OCI-LY1 (cell line): ENCODE measurements at regions not wholly inside any gene's neighbourhood (a gene's known extent, or its start where the extent isn't known, plus 50 kb on each side); places are given as distances from the start of the nearest gene placed in this dataset.

ENCODE experiments used
- H2AFZ ChIP-seq: fragments of 200-600 bp; sonication (generic), shearing (Covaris generic); 2 replicates; pipeline ENCODE4 v1.6.0; 2014; ENCODE audit warnings: antibody characterized with exemption, mild to moderate bottlenecking, low read length
- H3F3A ChIP-seq: fragments of 200-600 bp; sonication (generic), shearing (Covaris generic); 2 replicates; pipeline ENCODE4 v1.6.0; 2014; ENCODE audit warnings: mild to moderate bottlenecking, antibody characterized with exemption, low read length, moderate library complexity; ENCODE audit not compliant: insufficient read depth
- H3K27ac ChIP-seq: fragments of 200-600 bp; sonication (generic); 2 replicates; pipeline ENCODE4 v1.5.1; 2014; ENCODE audit warnings: low read length, mixed run types, mild to moderate bottlenecking, low read depth; ENCODE audit not compliant: poor library complexity, severe bottlenecking
- H3K27me3 ChIP-seq: fragments of 200-600 bp; sonication (generic); 2 replicates; pipeline ENCODE4 v1.6.0; 2014; ENCODE audit warnings: antibody characterized with exemption, mild to moderate bottlenecking, low read length, moderate library complexity; ENCODE audit not compliant: insufficient read depth
- H3K36me3 ChIP-seq: fragments of 200-600 bp; sonication (generic); 2 replicates; pipeline ENCODE4 v1.6.1; 2014; ENCODE audit warnings: mild to moderate bottlenecking, antibody characterized with exemption, low read length, moderate library complexity, mixed read lengths; ENCODE audit not compliant: insufficient read depth
- H3K4me1 ChIP-seq: fragments of 200-600 bp; sonication (generic); 2 replicates; pipeline ENCODE4 v1.5.1; 2014; ENCODE audit warnings: mild to moderate bottlenecking, low read length, moderate library complexity; ENCODE audit not compliant: insufficient read depth, severe bottlenecking
- H3K4me2 ChIP-seq: fragments of 200-600 bp; sonication (generic), shearing (Covaris generic); 2 replicates; pipeline ENCODE4 v1.6.1; 2014; ENCODE audit warnings: low read length
- H3K4me3 ChIP-seq: fragments of 200-600 bp; sonication (generic); 2 replicates; pipeline ENCODE4 v1.5.1; 2014; ENCODE audit warnings: low read length, low read depth, mild to moderate bottlenecking, mixed read lengths; ENCODE audit not compliant: poor library complexity, severe bottlenecking
- H3K79me2 ChIP-seq: fragments of 200-600 bp; shearing (Covaris generic); 2 replicates; pipeline ENCODE4 v1.6.1; 2016; ENCODE audit warnings: mixed run types, low read length, mixed read lengths; ENCODE audit not compliant: insufficient read depth
- H3K9ac ChIP-seq: fragments of 200-600 bp; sonication (generic), shearing (Covaris generic); 2 replicates; pipeline ENCODE4 v1.6.1; 2014; ENCODE audit warnings: mild to moderate bottlenecking, low read length, mixed read lengths
- H3K9me2 ChIP-seq: fragments of 200-600 bp; sonication (generic), shearing (Covaris generic); 2 replicates; pipeline ENCODE4 v1.6.1; 2014; ENCODE audit warnings: low read depth, mild to moderate bottlenecking, low read length, mixed read lengths
- H3K9me3 ChIP-seq: fragments of 200-600 bp; shearing (Covaris generic); 2 replicates; pipeline ENCODE4 v1.6.1; 2014; ENCODE audit warnings: low read length, mixed read lengths
- H4K20me1 ChIP-seq: fragments of 200-600 bp; sonication (generic), shearing (Covaris generic); 2 replicates; pipeline ENCODE4 v1.6.0; 2016; ENCODE audit warnings: mild to moderate bottlenecking, low read length; ENCODE audit not compliant: insufficient read depth
- CTCF ChIP-seq: fragments of 200-600 bp; sonication (generic), shearing (Covaris generic); IDR thresholded peaks from 2 replicates; pipeline ENCODE4 v1.5.1; 2017; ENCODE audit warnings: mild to moderate bottlenecking, antibody characterized with exemption, low read length, moderate library complexity, mixed read lengths
- EZH2 ChIP-seq: fragments of 200-600 bp; sonication (generic), shearing (Covaris generic); IDR thresholded peaks from 2 replicates; pipeline ENCODE4 v1.8.0; 2017; ENCODE audit warnings: borderline replicate concordance, mixed run types, mild to moderate bottlenecking, antibody characterized with exemption, low read length, moderate library complexity, mixed read lengths

GRCh38 chr4:66016240-66016639 is 346.0 kb upstream of the EPHA5 start:
- H3K27ac ChIP-seq, result no peak overlapping the region
- H3K4me3 ChIP-seq, result no peak overlapping the region
- no peaks in the 10 kb centered on the region for H3K27me3 ChIP-seq
- H3K4me2 ChIP-seq, result no peak overlapping the region
- H3K9me3 ChIP-seq, result no peaks in the 10 kb centered on the region
- no peak overlapping the region for H3K9ac ChIP-seq
- H3K9me2 ChIP-seq, result no peaks in the 10 kb centered on the region
- H2AFZ ChIP-seq, result no peak overlapping the region
- TF ChIP-seq CTCF, result no peak
- TF ChIP-seq EZH2, result no peak
- no peaks in the 10 kb centered on the region for H3K36me3 ChIP-seq
- H3F3A ChIP-seq, result no peaks in the 10 kb centered on the region
- no peaks in the 10 kb centered on the region for H3K79me2 ChIP-seq
- H4K20me1 ChIP-seq, result no peaks in the 10 kb centered on the region
- H3K4me1 ChIP-seq, result no peaks in the 10 kb centered on the region

GRCh38 chr4:66014146-66014765 is 344.0 kb upstream of the EPHA5 start:
- Histone ChIP-seq H3K4me2 (no peak overlapping the region), H3F3A (no peaks in the 10 kb centered on the region), H3K4me3 (no peak overlapping the region), H3K4me1 (no peaks in the 10 kb centered on the region), H2AFZ (no peak overlapping the region), H3K27ac (no peak overlapping the region), H3K9ac (no peak overlapping the region), H3K9me2 (no peaks in the 10 kb centered on the region), H3K36me3 (no peaks in the 10 kb centered on the region), H3K79me2 (no peaks in the 10 kb centered on the region), H3K27me3 (no peaks in the 10 kb centered on the region), H3K9me3 (no peaks in the 10 kb centered on the region), H4K20me1 (no peaks in the 10 kb centered on the region)
- TF ChIP-seq EZH2, result no peak
- no peak for TF ChIP-seq CTCF

- Histone ChIP-seq H3K4me2 (no peak overlapping the region), H3F3A (no peaks in the 10 kb centered on the region), H3K79me2 (no peaks in the 10 kb centered on the region), H3K9me2 (no peaks in the 10 kb centered on the region), H4K20me1 (no peaks in the 10 kb centered on the region), H3K4me3 (no peak overlapping the region), H2AFZ (no peak overlapping the region), H3K36me3 (no peaks in the 10 kb centered on the region), H3K27me3 (no peaks in the 10 kb centered on the region), H3K9me3 (no peaks in the 10 kb centered on the region), H3K4me1 (no peaks in the 10 kb centered on the region), H3K27ac (no peak overlapping the region), H3K9ac (no peak overlapping the region)
- TF ChIP-seq CTCF (no peak), EZH2 (no peak)
These were observed 330.3 kb upstream of the EPHA5 start for GRCh38 chr4:66000510-66001117.
